ENCODE measurements at regions not wholly inside any gene's neighbourhood (a gene's known extent, or its start where the extent isn't known, plus 50 kb on each side); places are given as distances from the start of the nearest gene placed in this dataset.

- TF ChIP-seq SIN3A (IDR thresholded peaks at IDR 0.05; ENCODE audit: borderline replicate concordance, insufficient read depth, low read length) (no peak), POLR2AphosphoS5 (IDR thresholded peaks at IDR 0.05; ENCODE audit: low read depth, low read length) (no peak)
Observed at GRCh38 chr18:41449612-41450011, 505.4 kb upstream of the PIK3C3 start.

Measured in PFSK-1 (cell line).